Activated T-cell treated with anti-CD3 and anti-CD28 coated beads for 1 hour (primary cell): ENCODE measurements at regions not wholly inside any gene's neighbourhood (a gene's known extent, or its start where the extent isn't known, plus 50 kb on each side); places are given as distances from the start of the nearest gene placed in this dataset.
"Not testable (repeated sequence)": the region's sequence is repeated elsewhere in the genome, so short reads cannot be mapped to it uniquely, and the experiment has no call there.

ENCODE experiments used
- DNase-seq: peaks from one replicate; pipeline ENCODE4 v3.0.0-alpha.2; 2020; ENCODE audit warnings: low read depth

GRCh38 chr3:18538463-18539230 is 113.5 kb upstream of the SATB1 start:
- DNase-seq: no peak

- no peak for DNase-seq
Observed at GRCh38 chr3:18533039-18533438, 107.9 kb upstream of the SATB1 start.

GRCh38 chr3:18531662-18532061 is 106.5 kb upstream of the SATB1 start:
- no peak for DNase-seq

GRCh38 chr3:18529631-18530030 is 104.5 kb upstream of the SATB1 start:
- DNase-seq: no peak

GRCh38 chr3:18527691-18528090 is 102.6 kb upstream of the SATB1 start:
- no peak for DNase-seq

GRCh38 chr3:18526667-18527066 is 101.5 kb upstream of the SATB1 start:
- DNase-seq: no peak

- DNase-seq: not testable (repeated sequence)
Observed at GRCh38 chr3:18516170-18516569, 91.0 kb upstream of the SATB1 start.

- DNase-seq: no peak
Observed at GRCh38 chr3:18513091-18513490, 88.0 kb upstream of the SATB1 start.

GRCh38 chr3:18512007-18512406 is 86.9 kb upstream of the SATB1 start:
- no peak for DNase-seq

- no peak for DNase-seq
Observed at GRCh38 chr3:18510947-18511346, 85.8 kb upstream of the SATB1 start.

GRCh38 chr3:18507333-18507732 is 82.2 kb upstream of the SATB1 start:
- no peak for DNase-seq

GRCh38 chr3:18505056-18505455 is 79.9 kb upstream of the SATB1 start:
- DNase-seq: no peak

GRCh38 chr3:18501679-18502343 is 76.7 kb upstream of the SATB1 start:
- DNase-seq: no peak

GRCh38 chr3:18500322-18500721 is 75.2 kb upstream of the SATB1 start:
- no peak for DNase-seq

- DNase-seq: no peak
Observed at GRCh38 chr3:18499301-18499700, 74.2 kb upstream of the SATB1 start.

GRCh38 chr3:18494251-18494650 is 69.1 kb upstream of the SATB1 start:
- DNase-seq: no peak

GRCh38 chr3:18489939-18490338 is 64.8 kb upstream of the SATB1 start:
- no peak for DNase-seq

- no peak for DNase-seq
Observed at GRCh38 chr3:18483226-18483625, 58.1 kb upstream of the SATB1 start.

GRCh38 chr3:18481946-18482548 is 56.9 kb upstream of the SATB1 start:
- DNase-seq: no peak

- no peak for DNase-seq
Observed at GRCh38 chr3:18477620-18478019, 52.5 kb upstream of the SATB1 start.
